Caco-2 (cell line): ENCODE measurements at regions not wholly inside any gene's neighbourhood (a gene's known extent, or its start where the extent isn't known, plus 50 kb on each side); places are given as distances from the start of the nearest gene placed in this dataset.

Experiments
- BruUV-seq: library from RNA; stranded (reverse); fragments of 400-500 nt; replicated peaks from 2 replicates; lab custom pipeline; 2021; lab: Mats Ljungman, UMichigan
- CTCF ChIA-PET: fragments of 300-600 bp; sonication (Branson Sonifier 250); formaldehyde crosslinking; loops from one replicate; lab custom pipeline; 2022; ENCODE audit warnings: antibody characterized with exemption; lab: Charles Lee
- POLR2A ChIA-PET: fragments of 300-600 bp; sonication (Branson Sonifier 250); formaldehyde crosslinking; loops from one replicate; lab custom pipeline; 2022; ENCODE audit warnings: antibody characterized with exemption; lab: Charles Lee
- DNase-seq, 2 experiments: peaks; one replicate each; pipeline versions ENCODE4 v3.0.0 to v3.0.0-alpha.2; 2020 to 2022
- H3K27me3 ChIP-seq: replicated peaks from 2 replicates; pipeline ENCODE4 v1.6.0; 2011; ENCODE audit warnings: low read length; ENCODE audit not compliant: control insufficient read depth, insufficient read depth
- H3K36me3 ChIP-seq: 2 replicates; pipeline ENCODE4 v1.5.1; 2011; ENCODE audit warnings: low read length; ENCODE audit not compliant: control insufficient read depth, insufficient read depth
- H3K4me1 ChIP-seq: fragments of 250-450 bp; sonication (Bioruptor Pico); 2 replicates; pipeline ENCODE4 v1.5.1; 2020; ENCODE audit warnings: mild to moderate bottlenecking
- H3K4me3 ChIP-seq: 2 replicates; pipeline ENCODE4 v1.5.1; 2011; ENCODE audit warnings: low read depth, mild to moderate bottlenecking, control low read depth, low read length
- H3K9me3 ChIP-seq: fragments of 250-450 bp; sonication (Bioruptor Pico); 2 replicates; pipeline ENCODE4 v1.5.1; 2020; ENCODE audit warnings: mild to moderate bottlenecking, moderate library complexity
- H3K27ac Mint-ChIP-seq: one replicate; pipeline ENCODE4 v1.8.0; 2022; ENCODE audit warnings: mixed read lengths; ENCODE audit not compliant: unreplicated experiment
- H3K27me3 Mint-ChIP-seq: one replicate; pipeline ENCODE4 v1.8.0; 2022; ENCODE audit warnings: mixed read lengths; ENCODE audit not compliant: insufficient read depth, unreplicated experiment
- H3K36me3 Mint-ChIP-seq: one replicate; pipeline ENCODE4 v1.8.0; 2022; ENCODE audit warnings: mild to moderate bottlenecking, mixed read lengths; ENCODE audit not compliant: insufficient read depth, unreplicated experiment
- H3K4me1 Mint-ChIP-seq: one replicate; pipeline ENCODE4 v1.8.0; 2022; ENCODE audit warnings: low read depth, mixed read lengths; ENCODE audit not compliant: unreplicated experiment
- H3K4me3 Mint-ChIP-seq: one replicate; pipeline ENCODE4 v1.8.0; 2022; ENCODE audit warnings: mild to moderate bottlenecking, moderate library complexity, mixed read lengths; ENCODE audit not compliant: unreplicated experiment
- H3K9me3 Mint-ChIP-seq: one replicate; pipeline ENCODE4 v1.8.0; 2022; ENCODE audit warnings: mixed read lengths; ENCODE audit not compliant: unreplicated experiment
- CTCF ChIP-seq, 2 experiments: fragments of 200-600 bp in 1 of 2; IDR thresholded peaks; 1 replicate in 1 of 2; 2 replicates in 1 of 2; pipeline versions ENCODE4 v1.5.1 to v1.8.0; 2011 to 2022; ENCODE audit warnings: antibody characterized with exemption in 1 of 2, control low read depth in 1 of 2, inconsistent platforms in 1 of 2, low read depth in 1 of 2, low read length in 1 of 2, mild to moderate bottlenecking in 1 of 2, moderate library complexity in 1 of 2; ENCODE audit not compliant: insufficient read depth in 1 of 2, severe bottlenecking in 1 of 2, unreplicated experiment in 1 of 2
- intact Hi-C: fragments of 100-400 bp; cut with micrococcal nuclease; formaldehyde crosslinking; loops from one replicate; pipeline ENCODE4 v1.10.0; 2022; ENCODE audit not compliant: unreplicated experiment

- no peak for TF ChIP-seq CTCF (IDR thresholded peaks at IDR 0.05; ENCODE audit: insufficient read depth in 1 of 2, low read depth in 1 of 2, low read length in 1 of 2, severe bottlenecking in 1 of 2, unreplicated experiment in 1 of 2)
- BruUV-seq: no TSS peak
- Mint-ChIP-seq H3K27ac (no peak overlapping the region), H3K27me3 (no peaks in the 10 kb centered on the region), H3K4me3 (no peak overlapping the region), H3K4me1 (no peaks in the 10 kb centered on the region), H3K36me3 (no peaks in the 10 kb centered on the region), H3K9me3 (peaks cover 23% of the 10 kb centered on the region)
- CTCF ChIA-PET: no interaction called here
- Histone ChIP-seq H3K4me1 (no peaks in the 10 kb centered on the region), H3K36me3 (no peaks in the 10 kb centered on the region), H3K27me3 (no peaks in the 10 kb centered on the region), H3K4me3 (no peak overlapping the region), H3K9me3 (no peaks in the 10 kb centered on the region)
- intact Hi-C loops: no loop called here
- DNase-seq: no peak
- POLR2A ChIA-PET: no interaction called here
Observed at GRCh38 chr4:14752341-14753046, 249.8 kb upstream of the CPEB2 start.

DNA sequence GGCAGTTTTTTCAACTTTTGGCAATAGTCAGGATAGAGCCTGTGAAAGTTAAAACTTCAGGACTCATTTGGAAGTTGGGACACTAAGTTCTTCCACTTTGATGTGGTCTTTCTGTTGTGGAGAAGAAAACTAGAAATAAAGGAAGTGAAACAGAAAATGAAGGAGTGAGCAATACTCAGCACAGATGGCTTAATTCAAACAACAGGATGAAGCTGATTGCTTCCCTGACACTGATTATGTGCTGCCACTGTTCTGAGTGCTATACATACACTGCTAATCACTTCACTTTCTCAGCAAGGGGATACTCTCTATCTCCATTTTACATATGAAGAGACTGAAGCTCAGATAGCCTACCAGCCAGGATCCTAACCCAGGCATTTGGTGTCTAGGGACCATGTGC is 235.1 kb upstream of the CPEB2 start:
- Mint-ChIP-seq H3K36me3 (no peaks in the 10 kb centered on the region), H3K27me3 (peaks cover 5% of the 10 kb centered on the region)
- POLR2A ChIA-PET: no interaction called here

DNA sequence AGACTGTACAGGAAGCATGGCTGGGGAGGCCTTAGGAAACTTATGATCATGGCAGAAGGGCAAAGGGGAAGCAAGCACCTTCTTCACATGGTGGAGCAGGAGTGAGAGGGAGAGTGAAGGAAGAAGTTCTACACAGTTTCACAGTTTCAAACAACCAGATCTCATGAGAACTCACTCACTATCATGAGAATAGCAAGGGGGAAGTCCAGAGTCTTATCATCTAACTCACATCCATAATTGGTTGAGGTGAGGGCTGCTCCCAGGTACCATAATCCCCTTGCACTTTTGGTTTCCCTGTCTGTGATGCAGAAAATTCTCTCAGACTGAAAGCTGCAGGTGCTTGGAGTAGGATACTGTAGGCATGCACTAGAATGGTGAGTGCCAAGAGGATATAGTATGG is 233.8 kb upstream of the CPEB2 start:
- H3K36me3 ChIP-seq: no peaks in the 10 kb centered on the region
- H3K4me3 ChIP-seq: no peak overlapping the region
- BruUV-seq: no TSS peak
- POLR2A ChIA-PET: no interaction called here
- Mint-ChIP-seq H3K4me3 (no peak overlapping the region), H3K27me3 (peaks cover 5% of the 10 kb centered on the region), H3K36me3 (no peaks in the 10 kb centered on the region), H3K4me1 (no peaks in the 10 kb centered on the region), H3K27ac (no peak overlapping the region), H3K9me3 (no peaks in the 10 kb centered on the region)
- H3K4me1 ChIP-seq: no peaks in the 10 kb centered on the region
- H3K27me3 ChIP-seq: no peaks in the 10 kb centered on the region
- no peak for TF ChIP-seq CTCF (IDR thresholded peaks at IDR 0.05; ENCODE audit: insufficient read depth in 1 of 2, low read depth in 1 of 2, low read length in 1 of 2, severe bottlenecking in 1 of 2, unreplicated experiment in 1 of 2)
- no peak for DNase-seq
- intact Hi-C loops: no loop called here
- CTCF ChIA-PET: no interaction called here
- no peaks in the 10 kb centered on the region for H3K9me3 ChIP-seq

More for the DNA sequence above, 235.1 kb upstream of the CPEB2 start:
- Histone ChIP-seq H3K9me3 (no peaks in the 10 kb centered on the region), H3K4me3 (no peak overlapping the region), H3K4me1 (no peaks in the 10 kb centered on the region), H3K36me3 (no peaks in the 10 kb centered on the region), H3K27me3 (no peaks in the 10 kb centered on the region)
- no peak for TF ChIP-seq CTCF (IDR thresholded peaks at IDR 0.05; ENCODE audit: insufficient read depth in 1 of 2, low read depth in 1 of 2, low read length in 1 of 2, severe bottlenecking in 1 of 2, unreplicated experiment in 1 of 2)
- Mint-ChIP-seq H3K9me3 (no peaks in the 10 kb centered on the region), H3K27ac (no peak overlapping the region), H3K4me1 (no peaks in the 10 kb centered on the region), H3K4me3 (no peak overlapping the region)
- intact Hi-C loops: no loop called here
- no TSS peak for BruUV-seq
- DNase-seq: no peak
- CTCF ChIA-PET: no interaction called here
